SK-N-SH (cell line): ENCODE measurements at regions not wholly inside any gene's neighbourhood (a gene's known extent, or its start where the extent isn't known, plus 50 kb on each side); places are given as distances from the start of the nearest gene placed in this dataset.

Source experiments
- CTCF ChIA-PET: fragments of 300-600, 350-600 bp; formaldehyde crosslinking; extraction: SDS; loops from one replicate; lab custom pipeline; 2021; lab: Yijun Ruan, JAX
- POLR2A ChIA-PET: fragments of 350-600 bp; sonication (Branson Sonifier 250); formaldehyde crosslinking; extraction: SDS; loops from one replicate; lab custom pipeline; 2020; ENCODE audit warnings: antibody characterized with exemption, inconsistent platforms; lab: Yijun Ruan, JAX
- DNase-seq: peaks from one replicate; pipeline ENCODE4 v3.0.0; 2012
- H2AFZ ChIP-seq: fragments of 200-600 bp; sonication (generic); 2 replicates; pipeline ENCODE4 v1.8.1; 2016; ENCODE audit warnings: antibody characterized with exemption, mild to moderate bottlenecking, low read depth
- H3F3A ChIP-seq: fragments of 200-600 bp; sonication (generic); replicated peaks from 2 replicates; pipeline ENCODE3; 2016; ENCODE audit warnings: antibody characterized with exemption, mild to moderate bottlenecking; ENCODE audit not compliant: insufficient read depth
- H3K27ac ChIP-seq, 2 experiments: fragments of 200-500 bp in 1 of 2; fragments of 200-600 bp in 1 of 2; sonication (Bioruptor generic) in 1 of 2; sonication (generic), shearing (Covaris generic) in 1 of 2; 2 replicates each; pipeline versions ENCODE4 v1.5.1 to v1.6.1; 2014 to 2016; ENCODE audit warnings: low read depth in 2 of 2, inconsistent platforms in 1 of 2, low read length in 1 of 2, mild to moderate bottlenecking in 1 of 2, mixed read lengths in 1 of 2
- H3K27me3 ChIP-seq: fragments of 200-600 bp; sonication (generic), shearing (Covaris generic); 2 replicates; pipeline ENCODE4 v1.6.1; 2016; ENCODE audit warnings: mixed run types; ENCODE audit not compliant: insufficient read depth
- H3K36me3 ChIP-seq, 2 experiments: fragments of 200-500 bp in 1 of 2; fragments of 200-600 bp in 1 of 2; sonication (Bioruptor generic) in 1 of 2; sonication (generic) in 1 of 2; replicated peaks in 1 of 2; 2 replicates each; pipeline versions ENCODE3 to v1.5.1; 2014 to 2016; ENCODE audit warnings: low read length in 1 of 2, mild to moderate bottlenecking in 1 of 2; ENCODE audit not compliant: insufficient read depth in 2 of 2, control insufficient read depth in 1 of 2
- H3K4me1 ChIP-seq, 2 experiments: fragments of 200-500 bp in 1 of 2; fragments of 200-600 bp in 1 of 2; sonication (Bioruptor generic) in 1 of 2; sonication (generic), shearing (Covaris generic) in 1 of 2; 2 replicates each; pipeline versions ENCODE4 v1.5.1 to v1.6.1; 2014 to 2016; ENCODE audit warnings: low read depth in 1 of 2, low read length in 1 of 2, mixed run types in 1 of 2; ENCODE audit not compliant: insufficient read depth in 2 of 2, control insufficient read depth in 1 of 2
- H3K4me2 ChIP-seq: fragments of 200-600 bp; sonication (generic), shearing (Covaris generic); 2 replicates; pipeline ENCODE4 v1.6.1; 2017; ENCODE audit warnings: mixed run types
- H3K4me3 ChIP-seq, 2 experiments: fragments of 200-500 bp in 1 of 2; fragments of 200-600 bp in 1 of 2; sonication (Bioruptor generic) in 1 of 2; sonication (generic), shearing (Covaris generic) in 1 of 2; 2 replicates each; pipeline versions ENCODE4 v1.5.1 to v1.8.1; 2014 to 2016; ENCODE audit warnings: low read depth in 2 of 2, inconsistent platforms in 1 of 2, low read length in 1 of 2, mild to moderate bottlenecking in 1 of 2, mixed read lengths in 1 of 2, moderate library complexity in 1 of 2
- H3K79me2 ChIP-seq: fragments of 200-600 bp; sonication (generic); 2 replicates; pipeline ENCODE4 v1.8.1; 2017; ENCODE audit warnings: mild to moderate bottlenecking; ENCODE audit not compliant: insufficient read depth
- H3K9ac ChIP-seq: fragments of 200-600 bp; sonication (generic); 2 replicates; pipeline ENCODE4 v1.6.1; 2017; ENCODE audit warnings: mixed run types
- H3K9me2 ChIP-seq: fragments of 200-600 bp; sonication (generic); 2 replicates; pipeline ENCODE4 v1.6.1; 2017; ENCODE audit warnings: mixed run types
- H3K9me3 ChIP-seq: fragments of 200-600 bp; sonication (generic); 2 replicates; pipeline ENCODE4 v1.6.1; 2017; ENCODE audit warnings: mixed run types, mild to moderate bottlenecking, moderate library complexity
- H4K20me1 ChIP-seq: fragments of 200-600 bp; sonication (generic); 2 replicates; pipeline ENCODE4 v1.6.1; 2017; ENCODE audit warnings: mild to moderate bottlenecking, mixed run types; ENCODE audit not compliant: insufficient read depth
- CHD2 ChIP-seq: fragments of 150-350 bp; IDR thresholded peaks from 2 replicates; pipeline ENCODE4 v1.6.1; 2018; ENCODE audit warnings: low read length; ENCODE audit not compliant: partially characterized antibody
- EP300 ChIP-seq, 2 experiments: IDR thresholded peaks; 2 replicates each; pipeline versions ENCODE4 v1.4.0 to v1.6.1; 2012; ENCODE audit warnings: borderline replicate concordance in 1 of 2, low read depth in 1 of 2, low read length in 1 of 2
- FOSL2 ChIP-seq: IDR thresholded peaks from 2 replicates; pipeline ENCODE4 v1.4.0; 2012; ENCODE audit warnings: low read depth, mild to moderate bottlenecking, moderate library complexity, borderline replicate concordance
- FOXM1 ChIP-seq: IDR thresholded peaks from 2 replicates; pipeline ENCODE4 v1.4.0; 2012; ENCODE audit warnings: low read depth, mild to moderate bottlenecking
- GABPA ChIP-seq: IDR thresholded peaks from 2 replicates; pipeline ENCODE4 v1.4.0; 2012; ENCODE audit warnings: low read depth, mild to moderate bottlenecking
- IRF3 ChIP-seq: fragments of 150-350 bp; IDR thresholded peaks from 2 replicates; pipeline ENCODE4 v1.6.1; 2016; ENCODE audit warnings: mild to moderate bottlenecking, low read depth, low read length
- MEF2A ChIP-seq: IDR thresholded peaks from 2 replicates; pipeline ENCODE4 v1.4.0; 2012; ENCODE audit warnings: low read depth, borderline replicate concordance
- MXI1 ChIP-seq: IDR thresholded peaks from 2 replicates; pipeline ENCODE4 v1.6.1; 2012; ENCODE audit warnings: mild to moderate bottlenecking, low read depth, low read length, improper control_type of control experiment
- NRF1 ChIP-seq: IDR thresholded peaks from 2 replicates; pipeline ENCODE4 v1.6.1; 2012; ENCODE audit warnings: low read depth, mild to moderate bottlenecking, low read length
- POLR2AphosphoS5 ChIP-seq: IDR thresholded peaks from 2 replicates; pipeline ENCODE4 v1.6.1; 2012; ENCODE audit warnings: low read depth, low read length
- RAD21 ChIP-seq: IDR thresholded peaks from 2 replicates; pipeline ENCODE4 v1.6.1; 2012; ENCODE audit warnings: mild to moderate bottlenecking, low read length
- RFX5 ChIP-seq: IDR thresholded peaks from 2 replicates; pipeline ENCODE4 v1.6.1; 2012; ENCODE audit warnings: mild to moderate bottlenecking, improper control_type of control experiment, low read length
- RXRA ChIP-seq: IDR thresholded peaks from 2 replicates; pipeline ENCODE4 v1.4.0; 2012; ENCODE audit warnings: low read depth, mild to moderate bottlenecking, borderline replicate concordance
- SIN3A ChIP-seq: IDR thresholded peaks from 2 replicates; pipeline ENCODE4 v1.6.1; 2012; ENCODE audit warnings: low read depth, mild to moderate bottlenecking, low read length, moderate library complexity, borderline replicate concordance
- SMC3 ChIP-seq: IDR thresholded peaks from 2 replicates; pipeline ENCODE4 v1.6.1; 2012; ENCODE audit warnings: low read depth, low read length, improper control_type of control experiment
- TCF12 ChIP-seq: IDR thresholded peaks from 2 replicates; pipeline ENCODE4 v1.4.0; 2012
- TEAD4 ChIP-seq: IDR thresholded peaks from 2 replicates; pipeline ENCODE4 v1.4.0; 2012; ENCODE audit warnings: mild to moderate bottlenecking, borderline replicate concordance; ENCODE audit not compliant: insufficient read depth
- USF1 ChIP-seq: IDR thresholded peaks from 2 replicates; pipeline ENCODE4 v1.4.0; 2012; ENCODE audit warnings: low read depth, borderline replicate concordance
- YY1 ChIP-seq: IDR thresholded peaks from 2 replicates; pipeline ENCODE4 v1.4.0; 2012; ENCODE audit warnings: low read depth, mild to moderate bottlenecking
- WGBS: methylation state at CpG from one replicate; pipeline ENCODE4 v1.1.6; 2017; ENCODE audit warnings: low lambda C conversion rate; 5-methylcytosine and 5-hydroxymethylcytosine counted together

DNA sequence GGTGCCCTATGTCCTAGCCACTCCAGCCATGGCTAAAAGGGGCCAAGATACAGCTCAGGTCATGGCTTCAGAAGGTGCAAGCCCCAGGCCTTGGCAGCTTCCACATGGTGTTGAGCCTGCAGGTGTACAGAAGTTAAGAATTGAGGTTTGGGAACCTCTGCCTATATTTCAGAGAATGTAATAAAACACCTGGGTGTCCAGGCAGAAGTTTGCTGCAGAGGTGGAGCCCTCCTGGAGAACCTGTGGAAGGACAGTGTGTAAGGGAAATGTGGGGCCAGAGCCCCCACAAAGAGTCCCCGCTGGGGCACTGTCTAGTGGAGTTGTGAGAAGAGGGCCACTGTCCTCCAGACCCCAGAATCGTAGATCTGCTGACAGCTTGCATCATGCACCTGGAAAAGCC, 74.1 kb downstream of the SMIM21 start:
- H3K27ac ChIP-seq: no peak overlapping the region
- no peaks in the 10 kb centered on the region for H3K4me1 ChIP-seq
- H3K36me3 ChIP-seq: no peaks in the 10 kb centered on the region
- POLR2A ChIA-PET: no interaction called here
- 13% methylated on average over 1 of the region's 2 CpGs for WGBS
- no peak for TF ChIP-seq GABPA
- TF ChIP-seq IRF3: no peak
- no peak for TF ChIP-seq CHD2
- no peak for TF ChIP-seq NRF1
- TF ChIP-seq RAD21: no peak
- TF ChIP-seq EP300 (IDR thresholded peaks at IDR 0.05; ENCODE audit: borderline replicate concordance in 1 of 2, low read depth in 1 of 2, low read length in 1 of 2): no peak
- TF ChIP-seq MEF2A: no peak
- TF ChIP-seq TCF12: no peak
- no peak for TF ChIP-seq FOSL2
- no peak for TF ChIP-seq YY1
- no peak for TF ChIP-seq RXRA
- no peak for TF ChIP-seq POLR2AphosphoS5
- CTCF ChIA-PET: no interaction called here
- H4K20me1 ChIP-seq: no peaks in the 10 kb centered on the region
- H3K27me3 ChIP-seq: no peaks in the 10 kb centered on the region
- DNase-seq: no peak
- H2AFZ ChIP-seq: no peak overlapping the region
- H3K9me3 ChIP-seq: no peaks in the 10 kb centered on the region
- H3K9me2 ChIP-seq: no peaks in the 10 kb centered on the region
- no peak overlapping the region for H3K4me2 ChIP-seq
- no peak overlapping the region for H3K9ac ChIP-seq
- no peaks in the 10 kb centered on the region for H3F3A ChIP-seq
- H3K4me3 ChIP-seq: no peak overlapping the region
- H3K79me2 ChIP-seq: no peaks in the 10 kb centered on the region

GRCh38 chr18:75351409-75351808, 76.1 kb downstream of the SMIM21 start:
- H3K9me2 ChIP-seq: no peaks in the 10 kb centered on the region
- H3K27ac ChIP-seq: no peak overlapping the region
- H3K4me2 ChIP-seq: no peak overlapping the region
- H3K9me3 ChIP-seq: no peaks in the 10 kb centered on the region
- ChIA-PET CTCF (no interaction called here), POLR2A (no interaction called here)
- H3K79me2 ChIP-seq: no peaks in the 10 kb centered on the region
- no peaks in the 10 kb centered on the region for H3K27me3 ChIP-seq
- H3K36me3 ChIP-seq: no peaks in the 10 kb centered on the region
- WGBS: 57% methylated on average over 5 of the region's 5 CpGs
- TF ChIP-seq FOSL2 (no peak), MXI1 (no peak), MEF2A (no peak), FOXM1 (no peak), TEAD4 (no peak), USF1 (no peak), SIN3A (no peak), SMC3 (no peak), RFX5 (no peak)
- no peak overlapping the region for H3K4me3 ChIP-seq
- no peak overlapping the region for H3K9ac ChIP-seq
- no peaks in the 10 kb centered on the region for H3F3A ChIP-seq
- no peaks in the 10 kb centered on the region for H4K20me1 ChIP-seq
- DNase-seq: no peak
- no peaks in the 10 kb centered on the region for H3K4me1 ChIP-seq
- H2AFZ ChIP-seq: no peak overlapping the region
